ENCODE measurements at regions not wholly inside any gene's neighbourhood (a gene's known extent, or its start where the extent isn't known, plus 50 kb on each side); places are given as distances from the start of the nearest gene placed in this dataset.

- no peaks in the 10 kb centered on the region for H3K9me3 Mint-ChIP-seq (ENCODE audit: unreplicated experiment)
- H3K4me1 Mint-ChIP-seq (ENCODE audit: low read depth, unreplicated experiment): peaks cover 9% of the 10 kb centered on the region
- DNase-seq: no peak
- H3K36me3 Mint-ChIP-seq (ENCODE audit: unreplicated experiment): no peaks in the 10 kb centered on the region
- H3K27ac Mint-ChIP-seq (ENCODE audit: unreplicated experiment): no peak overlapping the region
- no peak for TF ChIP-seq CTCF (IDR thresholded peaks at IDR 0.05; ENCODE audit: partially characterized antibody, unreplicated experiment)
- H3K27me3 Mint-ChIP-seq (ENCODE audit: unreplicated experiment): no peaks in the 10 kb centered on the region
- H3K4me3 Mint-ChIP-seq (ENCODE audit: unreplicated experiment): no peak overlapping the region
Measured at GRCh38 chr6:22738194-22738593, 168.8 kb downstream of the HDGFL1 start.

- Mint-ChIP-seq H3K4me3 (ENCODE audit: unreplicated experiment) (no peak overlapping the region), H3K27me3 (ENCODE audit: unreplicated experiment) (no peaks in the 10 kb centered on the region)
- no peak for TF ChIP-seq CTCF (IDR thresholded peaks at IDR 0.05; ENCODE audit: partially characterized antibody, unreplicated experiment)
Measured at GRCh38 chr6:22747571-22747970, 178.2 kb downstream of the HDGFL1 start.

GRCh38 chr6:22748681-22749080 lies 179.3 kb downstream of the HDGFL1 start:
- Mint-ChIP-seq H3K36me3 (ENCODE audit: unreplicated experiment) (no peaks in the 10 kb centered on the region), H3K27me3 (ENCODE audit: unreplicated experiment) (no peaks in the 10 kb centered on the region), H3K9me3 (ENCODE audit: unreplicated experiment) (no peaks in the 10 kb centered on the region), H3K4me1 (ENCODE audit: low read depth, unreplicated experiment) (no peaks in the 10 kb centered on the region), H3K27ac (ENCODE audit: unreplicated experiment) (no peak overlapping the region), H3K4me3 (ENCODE audit: unreplicated experiment) (no peak overlapping the region)
- no peak for DNase-seq
- TF ChIP-seq CTCF (IDR thresholded peaks at IDR 0.05; ENCODE audit: partially characterized antibody, unreplicated experiment): no peak

More at GRCh38 chr6:22747571-22747970, 178.2 kb downstream of the HDGFL1 start:
- no peaks in the 10 kb centered on the region for H3K9me3 Mint-ChIP-seq (ENCODE audit: unreplicated experiment)
- no peak for DNase-seq
- H3K27ac Mint-ChIP-seq (ENCODE audit: unreplicated experiment): no peak overlapping the region
- H3K36me3 Mint-ChIP-seq (ENCODE audit: unreplicated experiment): no peaks in the 10 kb centered on the region
- H3K4me1 Mint-ChIP-seq (ENCODE audit: low read depth, unreplicated experiment): no peaks in the 10 kb centered on the region

GRCh38 chr6:22749696-22750095 lies 180.3 kb downstream of the HDGFL1 start:
- DNase-seq: no peak
- no peak for TF ChIP-seq CTCF (IDR thresholded peaks at IDR 0.05; ENCODE audit: partially characterized antibody, unreplicated experiment)
- no peaks in the 10 kb centered on the region for H3K9me3 Mint-ChIP-seq (ENCODE audit: unreplicated experiment)
- H3K27ac Mint-ChIP-seq (ENCODE audit: unreplicated experiment): no peak overlapping the region
- no peaks in the 10 kb centered on the region for H3K36me3 Mint-ChIP-seq (ENCODE audit: unreplicated experiment)
- H3K27me3 Mint-ChIP-seq (ENCODE audit: unreplicated experiment): no peaks in the 10 kb centered on the region
- H3K4me3 Mint-ChIP-seq (ENCODE audit: unreplicated experiment): no peak overlapping the region
- H3K4me1 Mint-ChIP-seq (ENCODE audit: low read depth, unreplicated experiment): no peaks in the 10 kb centered on the region

- no peaks in the 10 kb centered on the region for H3K9me3 Mint-ChIP-seq (ENCODE audit: unreplicated experiment)
- no peak for DNase-seq
- no peak overlapping the region for H3K4me3 Mint-ChIP-seq (ENCODE audit: unreplicated experiment)
- H3K36me3 Mint-ChIP-seq (ENCODE audit: unreplicated experiment): no peaks in the 10 kb centered on the region
- H3K27ac Mint-ChIP-seq (ENCODE audit: unreplicated experiment): no peak overlapping the region
- no peaks in the 10 kb centered on the region for H3K27me3 Mint-ChIP-seq (ENCODE audit: unreplicated experiment)
- no peaks in the 10 kb centered on the region for H3K4me1 Mint-ChIP-seq (ENCODE audit: low read depth, unreplicated experiment)
- no peak for TF ChIP-seq CTCF (IDR thresholded peaks at IDR 0.05; ENCODE audit: partially characterized antibody, unreplicated experiment)
Measured at GRCh38 chr6:22751223-22751622, 181.9 kb downstream of the HDGFL1 start.
